GM18858 (cell line): ENCODE measurements at regions not wholly inside any gene's neighbourhood (a gene's known extent, or its start where the extent isn't known, plus 50 kb on each side); places are given as distances from the start of the nearest gene placed in this dataset.
A peak's percentile ranks its signal among the peaks of the same experiment; 100 is the strongest.
"Not testable (repeated sequence)": the region's sequence is repeated elsewhere in the genome, so short reads cannot be mapped to it uniquely, and the experiment has no call there.

Experiments
- ATAC-seq: cut with Tn5 transposase; IDR thresholded peaks from one replicate; pipeline ENCODE4 v1.9.1; 2021; ENCODE audit not compliant: unreplicated experiment

DNA sequence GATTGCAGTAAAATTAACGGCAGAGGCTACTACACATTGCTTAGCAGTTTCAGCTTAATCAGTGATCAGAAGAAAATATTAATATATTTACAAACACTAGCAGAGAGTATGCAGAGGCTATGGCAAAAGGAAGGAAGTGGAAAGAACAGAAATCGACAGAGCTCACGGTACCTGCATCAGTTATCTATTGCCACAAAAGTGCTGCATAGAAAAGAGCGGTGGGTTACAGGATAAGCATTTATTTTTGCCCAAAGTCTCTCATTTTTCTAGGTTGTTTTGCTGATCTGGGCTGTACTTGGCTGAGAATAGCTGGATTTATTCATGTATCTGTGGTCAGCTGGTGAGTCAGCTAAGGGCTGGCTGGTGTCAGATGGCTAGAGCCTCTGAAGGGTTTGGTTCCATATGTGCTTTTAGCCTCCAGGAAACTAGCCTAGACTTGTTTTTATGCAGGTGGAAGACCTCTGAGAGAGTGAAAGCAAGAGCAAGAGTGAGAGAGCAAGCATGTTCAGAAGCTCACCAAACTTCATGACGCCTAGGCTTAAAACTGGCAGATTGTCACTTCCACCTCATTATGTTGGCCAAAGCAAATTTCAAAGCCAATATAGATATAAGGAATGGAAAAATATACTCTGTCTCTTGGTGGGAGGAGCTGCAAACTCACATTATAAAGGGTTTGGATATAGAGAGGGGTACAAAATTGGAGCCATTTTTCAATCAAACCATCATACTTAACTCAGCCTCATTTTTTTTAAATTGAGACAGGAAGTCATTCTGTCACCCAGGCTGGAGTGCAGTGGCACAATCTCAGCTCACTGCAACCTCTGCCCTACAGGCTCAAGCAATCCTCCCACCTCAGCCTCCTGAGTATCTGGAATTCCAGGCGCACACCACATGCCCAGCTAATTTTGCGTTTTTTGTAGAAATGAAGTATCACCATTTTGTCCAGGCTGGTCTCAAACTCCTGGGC is 153.2 kb upstream of the RPL34 start:
- peak; percentile 99 for ATAC-seq

DNA sequence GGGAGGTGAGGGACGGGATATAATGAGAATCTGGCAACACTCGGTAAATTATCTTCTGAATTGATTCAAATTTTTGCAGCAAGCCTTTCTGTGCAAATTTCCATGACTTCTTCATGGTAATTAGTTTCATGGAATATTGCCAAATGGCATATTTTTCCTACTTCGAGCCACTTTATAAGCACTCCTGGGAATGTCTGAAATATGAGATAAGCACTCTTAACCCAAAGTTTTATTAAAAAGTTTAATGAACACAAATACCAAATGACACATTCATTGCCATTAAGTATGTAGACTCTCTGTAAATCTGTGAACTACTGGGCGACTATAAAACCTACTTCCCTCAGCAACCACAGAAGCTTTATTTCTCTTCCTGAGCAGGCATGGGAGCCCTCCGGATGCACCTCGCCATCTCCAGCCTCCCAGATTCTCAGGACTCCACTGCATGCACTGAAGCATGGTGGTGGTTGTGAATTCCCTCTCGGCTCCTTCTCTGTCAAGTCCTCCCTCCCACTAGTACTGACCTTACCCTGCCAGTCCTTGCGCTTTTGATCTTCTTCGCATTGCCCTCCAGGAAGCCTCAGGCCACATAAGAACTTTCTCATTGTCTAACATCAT is 154.4 kb upstream of the RPL34 start:
- ATAC-seq: no peak

DNA sequence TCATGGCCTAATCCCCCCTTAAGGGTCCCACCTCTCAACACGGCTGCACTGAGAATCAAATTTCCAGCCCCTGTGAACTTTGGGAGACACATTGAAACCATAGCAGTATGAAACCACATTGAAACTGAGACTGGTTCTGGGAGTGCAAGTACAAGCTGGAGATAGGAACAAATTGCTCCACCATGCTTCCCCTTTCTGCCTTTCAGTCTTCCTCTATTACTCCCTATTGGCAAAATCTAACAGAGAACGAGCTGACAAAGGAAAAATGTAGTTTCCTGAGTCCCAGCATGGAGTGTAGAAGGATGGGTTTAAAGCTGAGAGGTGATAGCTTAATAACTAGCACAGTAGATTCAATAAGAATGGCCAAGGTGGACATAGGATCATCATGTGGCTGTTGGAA is 161.7 kb upstream of the RPL34 start:
- ATAC-seq: no peak

DNA sequence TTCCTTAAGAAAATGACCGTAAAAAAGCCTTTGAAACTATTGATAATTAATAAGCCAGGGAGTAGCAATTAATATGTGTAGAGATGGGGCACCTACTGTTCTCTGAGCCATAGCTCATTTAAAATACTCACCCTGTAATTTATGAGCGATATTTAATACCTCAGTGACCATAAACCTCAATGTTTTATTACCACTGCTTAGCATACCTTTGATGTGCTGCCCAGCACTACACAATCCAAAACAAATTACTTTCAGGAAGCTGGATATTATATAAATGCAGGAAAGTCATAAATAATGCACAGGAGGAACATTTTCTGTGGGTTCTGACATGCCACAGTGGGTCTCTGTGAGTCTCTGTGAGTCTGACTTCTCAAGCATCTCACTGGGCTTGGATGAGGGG is 166.1 kb upstream of the RPL34 start:
- no peak for ATAC-seq

DNA sequence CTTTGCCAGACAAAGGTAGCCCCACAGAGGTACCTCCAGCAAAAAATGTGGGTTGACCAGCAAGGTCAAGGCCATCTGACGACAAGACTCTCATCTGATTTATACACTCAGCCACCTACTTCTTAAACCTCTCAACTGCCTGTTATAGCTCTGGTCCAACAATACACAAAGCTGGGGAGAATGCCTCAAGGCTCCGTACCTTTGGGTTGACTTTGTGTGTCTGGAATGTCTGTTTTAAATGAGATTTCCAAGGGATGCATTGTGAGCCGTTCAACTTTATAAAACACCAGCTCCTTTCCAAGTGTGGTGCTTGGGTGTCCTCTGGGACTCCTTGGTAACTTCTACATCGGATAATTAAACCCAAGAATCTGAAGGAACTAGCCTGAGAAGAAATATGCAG is 167.0 kb upstream of the RPL34 start:
- ATAC-seq: no peak

DNA sequence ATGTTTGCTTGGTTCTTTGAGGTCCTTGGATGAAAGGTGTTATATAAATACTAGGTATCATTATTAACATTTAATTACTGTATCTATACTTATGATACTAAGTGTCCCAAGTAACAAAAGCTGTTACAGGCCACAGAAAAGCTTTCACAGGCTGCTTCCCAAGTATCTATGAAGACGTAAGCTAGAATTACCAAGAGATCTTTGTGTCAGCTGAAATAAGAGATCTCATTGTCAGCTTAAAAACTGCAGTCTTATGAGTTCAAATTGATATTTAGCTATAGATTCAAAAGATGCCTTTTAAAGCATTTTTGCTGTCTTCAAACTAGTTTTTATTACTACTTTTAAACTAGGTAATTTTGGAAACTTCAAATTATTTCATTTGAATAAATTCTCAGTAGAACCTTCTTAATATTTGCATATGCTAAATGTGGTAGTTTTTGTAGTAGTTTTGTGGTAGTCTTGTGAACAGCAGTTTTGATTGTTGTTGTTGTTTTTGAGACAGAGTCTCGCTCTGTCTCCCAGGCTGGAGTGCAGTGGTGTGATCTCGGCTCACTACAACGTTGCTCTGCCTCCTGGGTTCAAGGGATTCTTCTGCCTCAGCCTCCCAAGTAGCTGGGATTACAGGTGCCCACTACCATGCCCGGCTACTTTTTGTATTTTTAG is 170.0 kb upstream of the RPL34 start:
- ATAC-seq: no peak

DNA sequence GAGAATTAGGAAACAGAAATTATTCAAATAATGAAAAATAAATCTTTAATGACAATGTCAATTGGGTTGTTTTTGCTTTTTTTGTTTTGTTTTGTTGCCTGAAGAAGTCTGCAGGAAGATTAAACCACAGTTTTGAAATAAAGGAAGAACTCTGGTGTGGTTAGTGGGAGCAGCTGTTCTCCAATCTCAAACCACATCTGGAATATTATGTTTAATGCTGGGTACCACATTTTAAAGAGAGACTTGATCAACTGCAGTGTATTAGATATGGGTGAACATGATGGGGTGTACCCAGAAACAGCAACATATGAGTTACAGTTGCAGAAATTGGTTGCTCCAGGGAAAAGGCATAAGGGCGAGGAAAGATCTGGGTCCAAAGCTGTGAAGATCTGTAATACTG is 171.2 kb upstream of the RPL34 start:
- no peak for ATAC-seq

DNA sequence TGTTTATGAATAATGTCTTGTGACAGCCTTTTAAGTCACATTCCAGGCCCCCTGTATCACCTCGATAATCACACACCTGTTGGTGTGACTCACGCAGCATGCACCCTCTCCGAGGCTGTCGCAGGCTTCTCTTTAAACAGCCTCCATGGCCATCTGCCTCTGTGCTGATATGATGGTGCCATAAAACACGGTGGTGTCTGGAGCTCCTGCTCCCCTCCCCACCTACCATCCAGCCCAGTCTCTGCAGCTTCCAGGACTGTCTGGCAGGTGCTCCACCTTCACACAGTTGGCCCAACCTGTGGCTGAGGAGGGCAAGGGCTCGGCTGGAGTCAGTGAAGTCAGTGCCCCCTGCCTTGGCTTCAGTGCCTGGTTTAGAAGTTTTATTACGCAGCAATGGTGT is 173.8 kb upstream of the RPL34 start:
- ATAC-seq: no peak

DNA sequence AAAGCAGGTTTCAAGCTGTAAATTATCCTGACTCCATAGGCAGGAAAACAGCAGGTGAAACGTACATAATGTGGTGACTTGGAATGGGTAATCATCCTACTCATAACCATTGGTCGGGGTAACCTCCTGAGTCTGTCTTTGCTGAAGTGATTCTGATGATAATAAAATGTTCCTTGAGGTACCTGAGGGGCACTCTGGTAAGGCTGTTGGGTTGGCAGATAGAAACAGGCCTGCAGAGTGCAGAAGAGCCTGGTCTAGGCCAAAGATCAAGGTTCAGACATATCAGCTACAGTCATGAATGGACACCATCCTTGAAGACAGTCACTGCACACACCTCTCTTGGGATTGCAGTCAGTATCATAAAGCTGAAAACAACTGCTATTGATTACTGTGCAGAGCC is 174.7 kb upstream of the RPL34 start:
- ATAC-seq: no peak

DNA sequence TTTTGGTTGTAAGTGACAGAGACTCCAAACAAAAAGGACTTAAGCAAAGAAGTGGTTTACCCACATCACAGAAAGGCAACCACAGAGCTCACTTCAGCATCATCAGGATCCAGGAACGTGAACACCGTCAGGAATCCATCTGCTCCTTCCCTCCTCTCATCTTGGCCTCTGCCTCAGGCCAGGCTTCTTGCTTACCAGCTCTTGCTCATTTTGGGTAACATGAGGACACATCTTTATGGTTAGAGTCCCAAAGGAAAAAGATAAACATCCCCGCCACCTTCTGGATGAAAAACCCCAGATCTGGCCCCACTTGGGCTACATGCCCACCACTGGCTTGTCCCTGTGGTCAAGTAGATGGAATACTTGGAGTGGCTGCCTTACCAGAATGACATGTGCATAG is 176.8 kb upstream of the RPL34 start:
- no peak for ATAC-seq

DNA sequence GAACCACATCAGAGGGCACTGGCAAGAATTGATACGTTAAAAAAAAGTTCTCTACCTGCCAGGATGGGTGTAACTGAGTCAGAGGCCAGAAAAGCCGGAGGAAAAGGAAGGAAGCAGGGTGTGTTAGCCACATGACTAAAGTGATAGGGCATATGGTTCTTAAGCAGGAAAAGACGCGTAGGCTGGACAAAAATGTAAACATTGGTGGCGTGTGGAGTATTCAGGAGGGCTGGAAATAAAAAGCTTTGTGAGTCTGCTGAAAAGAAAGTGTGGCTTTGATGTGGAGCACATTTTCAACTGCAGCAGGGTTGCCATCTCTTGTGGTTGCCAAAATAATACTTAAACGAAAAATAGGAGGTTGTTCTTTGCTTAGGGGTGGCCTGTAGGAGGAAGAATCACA is 186.5 kb upstream of the RPL34 start:
- ATAC-seq: no peak

DNA sequence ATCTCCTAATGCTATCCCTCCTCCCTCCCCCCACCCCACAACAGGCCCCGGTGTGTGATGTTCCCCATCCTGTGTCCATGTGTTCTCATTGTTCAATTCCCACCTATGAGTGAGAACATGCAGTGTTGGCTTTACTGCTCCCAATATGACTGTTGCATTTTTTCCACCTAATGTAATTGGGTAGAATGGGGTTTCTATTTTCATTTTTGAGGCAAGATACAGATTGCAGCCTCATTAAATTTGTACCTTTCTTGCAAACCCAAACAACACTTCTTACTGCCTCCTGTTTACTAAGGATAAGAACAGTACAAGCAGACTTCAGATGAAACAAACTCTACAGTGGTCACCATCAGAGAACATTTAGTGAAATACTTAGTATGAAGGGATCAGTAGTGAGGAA is 187.0 kb upstream of the RPL34 start:
- ATAC-seq: not testable (repeated sequence)

DNA sequence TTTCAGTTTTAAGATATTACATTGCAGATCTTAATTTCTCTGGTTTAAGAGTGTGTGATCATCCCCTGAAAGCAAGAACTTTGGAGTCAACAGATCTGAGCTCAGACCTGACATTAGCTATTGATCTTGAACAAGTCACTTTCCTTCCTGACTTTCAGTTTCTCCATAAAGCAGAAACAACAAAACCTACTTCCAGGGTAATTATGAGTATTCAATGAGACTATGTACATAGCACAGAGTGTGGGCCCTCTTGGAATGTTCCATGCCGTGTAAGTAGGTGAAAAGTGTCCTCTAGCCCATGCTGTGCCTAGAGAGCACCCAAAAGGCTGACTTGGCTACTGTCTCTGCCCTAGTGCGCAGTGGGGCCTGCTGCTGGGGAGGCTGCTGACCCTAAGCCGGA is 188.0 kb upstream of the RPL34 start:
- no peak for ATAC-seq

DNA sequence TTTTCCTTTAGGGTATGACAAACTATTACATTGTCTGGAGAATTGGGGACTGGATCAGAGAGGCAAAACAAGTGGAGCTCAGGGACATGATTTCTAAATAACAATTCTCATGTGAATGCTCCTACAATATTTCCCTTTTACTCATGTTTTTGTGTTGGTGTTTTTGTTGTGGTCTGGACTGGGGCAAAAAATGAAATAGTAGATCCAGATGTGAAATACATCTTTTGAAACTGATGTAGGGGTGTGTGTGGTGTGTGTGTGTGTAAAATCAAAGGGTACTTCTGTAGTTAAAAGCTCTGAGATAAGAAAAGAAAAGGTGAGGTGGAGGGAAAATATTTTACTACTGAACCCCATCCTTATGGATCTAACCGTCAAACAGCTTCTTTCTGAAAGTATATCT is 188.4 kb upstream of the RPL34 start:
- ATAC-seq: no peak

DNA sequence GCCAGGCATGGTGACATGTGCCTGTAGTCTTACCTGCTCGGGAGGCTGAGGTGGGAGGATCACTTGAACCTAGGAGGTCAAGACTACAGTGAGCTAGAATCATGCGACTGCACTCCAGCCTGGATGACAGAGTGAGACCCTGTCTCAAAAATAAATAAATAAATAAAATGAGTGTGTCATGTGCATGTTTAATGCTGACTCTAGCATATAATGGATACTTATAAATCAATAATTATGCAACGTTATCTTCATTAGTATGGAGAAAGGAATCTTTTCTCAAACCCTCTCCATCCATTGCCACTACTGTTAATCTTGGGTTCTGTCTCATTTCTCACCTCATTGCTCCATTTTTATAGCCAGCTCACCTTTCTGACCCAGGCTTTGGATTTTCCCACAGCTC is 189.5 kb upstream of the RPL34 start:
- no peak for ATAC-seq

DNA sequence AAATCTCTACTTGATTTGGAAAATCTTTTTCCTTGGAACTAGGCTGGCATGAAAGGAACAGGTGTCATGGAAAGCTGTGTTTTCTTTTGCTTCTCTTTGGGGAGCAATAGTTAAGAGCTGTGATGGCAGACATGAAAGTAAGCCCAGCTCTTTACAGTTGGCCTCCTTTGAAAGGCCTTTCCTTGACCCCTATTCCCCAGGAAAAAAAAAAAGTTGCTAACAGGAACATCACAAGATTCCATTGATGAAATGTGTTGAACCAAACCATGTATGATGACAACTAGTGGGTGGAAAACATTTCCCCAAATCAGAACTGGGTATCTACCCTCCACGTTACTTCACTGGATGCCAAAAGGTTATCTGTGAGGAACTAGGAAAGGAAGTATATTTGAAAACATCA is 190.7 kb upstream of the RPL34 start:
- ATAC-seq: no peak

DNA sequence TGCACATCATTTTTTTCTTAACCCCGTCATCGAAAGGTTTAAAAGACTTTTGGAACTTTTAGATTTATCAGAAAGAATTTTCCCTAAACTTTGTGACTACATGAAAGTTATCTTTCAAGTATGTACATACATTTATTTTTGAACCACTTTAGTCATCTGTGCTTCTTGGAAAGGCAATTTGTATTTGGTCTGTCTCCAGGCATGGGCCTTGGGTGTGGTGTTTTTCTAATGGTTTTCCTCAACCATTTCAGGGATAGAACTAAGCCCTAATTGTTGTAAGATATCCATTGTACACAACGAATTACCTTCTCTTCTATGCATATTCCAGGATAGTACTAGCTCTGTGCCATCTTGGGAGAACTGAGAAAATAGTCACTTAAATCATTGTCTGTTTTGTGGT is 191.5 kb upstream of the RPL34 start:
- ATAC-seq: no peak

DNA sequence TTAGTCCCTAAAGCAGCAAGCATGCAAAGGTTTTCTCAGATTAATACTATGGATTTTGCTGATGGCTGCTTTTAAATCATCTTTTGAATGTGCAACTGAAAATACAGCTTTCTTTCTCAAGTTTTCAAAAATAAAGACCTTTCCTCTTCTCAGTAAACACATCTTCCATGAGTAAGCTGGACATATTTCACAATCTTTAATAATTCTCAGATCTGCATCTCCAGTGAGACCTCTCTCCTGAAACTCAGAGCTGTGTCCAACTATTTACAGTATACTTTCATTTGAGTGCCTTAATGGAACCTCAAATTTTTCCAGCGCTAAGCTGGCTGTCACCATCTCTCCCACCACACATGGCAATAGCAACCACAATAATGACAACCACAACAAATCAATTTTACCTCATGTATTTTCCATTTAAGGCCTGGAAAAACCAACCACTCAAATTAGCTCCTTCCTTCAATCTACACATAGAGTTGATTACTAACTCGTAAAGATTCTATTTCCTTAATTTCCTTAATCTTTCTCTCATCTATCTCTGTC is 192.4 kb upstream of the RPL34 start:
- ATAC-seq: no peak

DNA sequence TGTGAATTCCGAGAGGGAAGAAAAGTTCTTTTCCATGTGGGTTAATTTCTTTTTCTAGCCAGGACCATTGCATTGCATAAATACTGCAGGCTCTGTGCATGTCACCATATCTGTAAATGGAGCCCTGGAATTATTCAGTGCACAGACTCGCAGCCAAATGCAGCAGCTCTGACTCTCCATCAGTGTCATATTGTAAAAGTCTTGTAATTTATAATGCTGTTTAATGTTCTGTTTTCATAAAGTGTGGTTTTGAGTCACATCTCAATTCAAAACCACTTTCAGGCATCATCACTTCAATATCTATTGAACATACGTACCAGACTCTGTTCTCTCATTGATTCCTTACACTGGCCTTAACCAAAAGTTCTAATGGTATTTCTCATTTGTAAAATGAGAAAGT is 193.9 kb upstream of the RPL34 start:
- ATAC-seq: no peak

DNA sequence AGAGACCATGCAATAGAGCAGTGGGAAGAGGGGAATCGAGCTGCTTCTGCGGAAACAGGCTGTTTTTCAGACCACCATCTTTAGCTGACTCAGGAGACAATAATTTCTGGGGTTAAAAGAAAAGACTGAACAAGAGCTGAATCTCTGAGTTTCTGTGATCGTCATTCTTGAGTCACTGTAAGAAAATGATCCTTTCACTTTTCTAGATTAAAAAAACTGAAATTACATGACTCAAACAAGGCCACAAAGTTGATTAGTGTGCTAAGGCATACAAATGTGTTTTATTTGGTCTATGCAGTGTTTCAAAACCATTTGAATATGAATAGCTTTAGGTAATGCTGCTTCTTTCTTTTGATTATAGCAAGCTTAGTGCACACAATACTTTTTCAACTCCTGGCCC is 194.4 kb upstream of the RPL34 start:
- ATAC-seq: no peak

DNA sequence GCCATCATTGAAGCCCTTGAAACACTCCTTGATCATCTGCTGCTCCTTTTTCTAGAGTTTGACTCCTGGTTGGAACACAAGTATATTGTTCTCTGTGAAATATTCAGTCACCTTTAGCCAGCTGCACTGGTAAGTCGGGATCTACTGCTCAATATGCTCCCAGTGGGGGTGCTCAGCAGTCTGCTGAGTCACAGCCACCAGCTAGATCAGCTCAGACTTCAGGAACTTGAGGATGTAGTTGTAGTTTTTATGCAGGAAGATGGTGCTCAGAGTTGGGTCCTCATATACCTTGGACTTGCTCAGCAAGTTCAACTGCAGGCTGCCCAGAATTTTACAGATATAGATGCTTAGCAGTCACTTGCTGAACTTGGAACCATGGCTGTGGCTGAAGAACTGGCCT is 202.5 kb upstream of the RPL34 start:
- no peak for ATAC-seq

DNA sequence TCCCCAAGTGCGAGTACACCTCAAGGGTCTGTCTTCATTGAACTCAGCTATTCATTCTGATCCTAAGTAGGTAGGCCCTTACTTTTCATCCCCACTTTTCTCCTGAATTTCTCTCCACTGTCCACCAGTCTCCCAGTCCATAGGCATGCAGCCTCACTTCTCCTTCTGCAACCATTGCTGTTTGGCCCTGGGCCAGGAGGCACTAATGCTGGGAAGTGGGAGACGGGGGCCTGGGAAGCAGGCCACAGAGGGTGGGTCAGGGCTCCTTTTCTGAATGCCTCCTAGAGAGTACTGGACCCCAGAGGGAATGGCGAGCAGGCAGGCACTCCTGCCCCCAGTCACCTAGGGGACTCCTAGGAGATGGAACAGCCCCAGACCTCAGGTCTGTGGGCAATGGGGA is 203.5 kb upstream of the RPL34 start:
- ATAC-seq: no peak
